Right ventricle myocardium superior (tissue), 1 donor: ENCODE measurements at regions not wholly inside any gene's neighbourhood (a gene's known extent, or its start where the extent isn't known, plus 50 kb on each side); places are given as distances from the start of the nearest gene placed in this dataset.
"Not testable (repeated sequence)": the region's sequence is repeated elsewhere in the genome, so short reads cannot be mapped to it uniquely, and the experiment has no call there.

ENCODE experiments used
- ATAC-seq: fragments of 200-7000 bp; cut with Tn5 transposase; one replicate; pipeline ENCODE4 v1.9.1; 2020; ENCODE audit warnings: mild to moderate bottlenecking; ENCODE audit not compliant: poor library complexity
- DNase-seq: peaks from one replicate; pipeline ENCODE4 v3.0.0-alpha.2; 2020
- intact Hi-C: fragments of 100-400 bp; cut with DNase I; formaldehyde crosslinking; loops from one replicate; pipeline ENCODE4 v1.11.2; 2022
- donor health status: DM: no; HTN: yes; CAD: no; lungs with severe emphysema.

DNA sequence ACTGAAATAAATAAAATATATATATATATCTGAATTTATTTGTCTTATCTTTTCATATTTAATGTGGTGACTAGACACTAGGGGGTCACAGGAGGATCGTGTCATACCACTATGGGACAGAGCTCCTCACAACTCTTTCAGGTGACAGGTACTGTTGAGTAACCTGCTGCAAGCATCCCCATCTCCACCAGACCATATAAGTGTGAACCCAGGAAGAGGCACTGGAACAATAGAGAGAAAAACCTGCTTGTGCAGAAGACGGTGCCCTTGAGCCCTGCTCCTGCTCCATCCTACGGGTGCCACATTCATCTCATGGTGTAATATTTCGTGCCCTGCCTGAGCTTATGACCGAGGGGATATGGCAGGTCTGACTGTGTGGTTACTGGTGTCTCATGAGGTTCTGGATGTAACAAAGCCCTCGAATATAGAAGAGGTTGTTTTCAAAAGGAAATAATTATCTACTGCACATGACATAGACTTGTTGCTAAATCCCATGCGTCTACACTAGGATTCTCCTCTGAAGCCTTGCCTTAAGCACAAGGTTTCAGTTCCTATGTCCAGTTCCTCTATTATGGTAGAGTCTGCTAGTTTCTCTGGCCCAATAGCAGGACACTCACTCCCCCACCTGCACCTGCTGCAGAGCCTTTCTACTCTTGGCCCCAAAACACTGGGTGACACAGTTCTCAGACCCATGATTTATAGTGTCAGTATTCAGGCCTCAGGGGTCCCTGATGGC, 70.4 kb downstream of the GGTLC2 start:
- DNase-seq (no peak), ATAC-seq (no peak)
- intact Hi-C loops, result no loop called here

GRCh38 chr22:22716136-22716665, 71.8 kb downstream of the GGTLC2 start:
- DNase-seq (no peak), ATAC-seq (no peak)
- intact Hi-C loops, result no loop called here

- no peak for DNase-seq
- intact Hi-C loops, result no loop called here
These were observed 73.2 kb downstream of the GGTLC2 start for GRCh38 chr22:22717664-22718063.

DNA sequence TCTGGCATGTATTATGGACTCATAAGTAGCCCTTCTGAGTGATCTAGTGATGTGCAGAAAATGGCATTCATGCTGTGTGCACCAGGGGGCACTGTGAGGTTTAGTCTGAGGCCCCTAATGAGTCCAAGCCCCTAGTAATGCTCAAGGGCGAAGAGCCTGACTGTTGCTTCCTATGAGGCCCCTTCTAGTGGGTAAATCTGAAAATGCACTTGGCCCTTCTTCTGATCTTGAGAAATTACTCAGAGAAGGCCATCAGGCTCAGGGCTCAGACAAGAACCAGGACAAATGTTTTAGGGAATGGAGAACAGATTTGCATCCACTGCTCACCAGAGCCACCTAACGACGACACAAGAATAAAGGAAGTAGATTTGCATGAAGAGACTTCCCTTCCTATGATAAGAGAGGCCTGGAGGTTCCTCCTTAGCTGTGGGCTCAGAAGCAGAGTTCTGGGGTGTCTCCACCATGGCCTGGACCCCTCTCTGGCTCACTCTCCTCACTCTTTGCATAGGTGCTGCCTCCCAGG, 75.8 kb downstream of the GGTLC2 start:
- ATAC-seq, result peak; percentile 57
- DNase-seq, result no peak

More at GRCh38 chr22:22717664-22718063, 73.2 kb downstream of the GGTLC2 start:
- no peak for ATAC-seq

DNA sequence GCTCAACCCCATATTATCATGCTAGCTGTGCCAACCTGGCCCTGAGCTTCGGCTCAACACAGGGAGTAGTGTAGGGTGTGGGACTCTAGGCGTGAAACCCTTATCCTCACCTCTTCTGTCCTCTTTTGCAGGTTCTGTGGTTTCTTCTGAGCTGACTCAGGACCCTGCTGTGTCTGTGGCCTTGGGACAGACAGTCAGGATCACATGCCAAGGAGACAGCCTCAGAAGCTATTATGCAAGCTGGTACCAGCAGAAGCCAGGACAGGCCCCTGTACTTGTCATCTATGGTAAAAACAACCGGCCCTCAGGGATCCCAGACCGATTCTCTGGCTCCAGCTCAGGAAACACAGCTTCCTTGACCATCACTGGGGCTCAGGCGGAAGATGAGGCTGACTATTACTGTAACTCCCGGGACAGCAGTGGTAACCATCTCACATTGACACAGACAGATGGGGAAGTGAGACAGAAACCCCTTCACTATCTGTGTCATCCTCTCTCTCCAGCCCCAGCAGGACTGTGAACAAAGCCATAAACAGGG, 76.4 kb downstream of the GGTLC2 start:
- peak; percentile 57 for ATAC-seq
- intact Hi-C loops, result no loop called here
- DNase-seq, result no peak

More for the DNA sequence above, 75.8 kb downstream of the GGTLC2 start:
- intact Hi-C loops, result no loop called here

- intact Hi-C loops, result no loop called here
- ATAC-seq (no peak), DNase-seq (no peak)
These were observed 77.4 kb downstream of the GGTLC2 start for GRCh38 chr22:22721681-22722354.

DNA sequence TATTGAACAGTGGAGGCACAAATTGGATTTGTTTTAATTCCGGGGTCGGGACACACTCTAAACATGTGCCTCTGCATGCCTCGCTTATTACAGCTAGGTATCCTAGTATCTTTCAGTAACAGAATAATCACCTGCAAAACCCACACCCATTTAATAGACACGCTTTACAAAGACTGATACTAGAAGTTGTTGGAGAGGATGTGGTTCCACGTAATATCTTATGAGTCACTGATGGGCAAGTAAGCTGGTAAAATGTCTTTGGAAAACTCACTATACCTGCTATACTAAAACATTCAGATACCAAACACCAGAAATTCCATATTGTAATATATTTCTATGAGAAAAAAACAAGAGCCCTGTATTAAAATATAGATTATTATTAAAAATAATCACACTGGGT, 84.0 kb downstream of the GGTLC2 start:
- DNase-seq, result no peak
- ATAC-seq, result no peak
- intact Hi-C loops, result no loop called here

GRCh38 chr22:22730655-22731373, 86.4 kb downstream of the GGTLC2 start:
- ATAC-seq (no peak), DNase-seq (no peak)
- intact Hi-C loops, result no loop called here

- ATAC-seq (no peak), DNase-seq (no peak)
- intact Hi-C loops, result no loop called here
These were observed 86.9 kb downstream of the GGTLC2 start for GRCh38 chr22:22731374-22731676.

DNA sequence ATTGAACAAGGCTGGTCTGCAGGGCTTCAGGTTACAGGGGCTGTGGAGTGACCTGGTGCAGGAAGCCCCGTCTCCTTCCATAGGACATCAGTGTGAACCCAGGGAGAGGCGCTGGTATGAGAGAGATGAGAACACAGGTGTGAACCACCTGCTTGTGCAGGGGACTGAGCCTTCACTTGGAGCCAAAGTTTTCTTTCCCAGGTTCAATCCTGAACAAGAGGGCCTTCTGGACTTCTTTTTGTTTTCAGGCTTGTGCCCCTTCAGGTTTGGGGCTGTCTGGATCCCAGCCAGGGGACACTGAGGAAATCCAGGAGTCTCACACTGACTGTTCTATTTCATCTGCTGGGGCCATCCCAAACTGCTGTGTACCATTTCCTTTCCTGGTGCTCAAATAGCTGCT, 88.6 kb downstream of the GGTLC2 start:
- ATAC-seq, intact Hi-C loops, DNase-seq: not testable (repeated sequence)

DNA sequence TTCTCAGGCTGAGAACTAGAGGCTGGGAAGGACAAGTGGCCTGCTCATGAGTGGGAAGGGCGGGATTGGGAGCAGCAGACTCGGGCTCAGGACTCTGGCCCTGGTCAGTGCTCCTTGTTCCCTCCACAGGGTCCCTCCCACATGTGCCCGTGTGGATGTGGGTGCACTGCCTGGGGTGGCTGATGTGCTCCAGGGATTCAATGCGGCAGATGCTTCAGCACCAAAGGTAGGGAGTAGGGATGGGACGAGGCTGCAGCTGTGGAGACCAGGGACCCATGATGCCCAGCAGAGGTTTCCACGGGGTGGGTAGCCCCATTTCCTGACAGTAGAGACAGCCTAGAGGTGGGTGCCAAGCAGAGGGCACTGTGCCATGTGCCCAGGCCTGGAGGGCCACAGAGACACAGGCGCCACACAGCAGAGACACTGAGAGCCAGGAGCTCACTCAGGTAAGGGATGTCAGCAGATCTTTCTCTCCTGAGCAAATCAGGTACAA, 89.5 kb downstream of the GGTLC2 start:
- intact Hi-C loops, result no loop called here
- no peak for ATAC-seq
- DNase-seq, result no peak

GRCh38 chr22:22734395-22735272, 90.2 kb downstream of the GGTLC2 start:
- ATAC-seq, intact Hi-C loops, DNase-seq: not testable (repeated sequence)

DNA sequence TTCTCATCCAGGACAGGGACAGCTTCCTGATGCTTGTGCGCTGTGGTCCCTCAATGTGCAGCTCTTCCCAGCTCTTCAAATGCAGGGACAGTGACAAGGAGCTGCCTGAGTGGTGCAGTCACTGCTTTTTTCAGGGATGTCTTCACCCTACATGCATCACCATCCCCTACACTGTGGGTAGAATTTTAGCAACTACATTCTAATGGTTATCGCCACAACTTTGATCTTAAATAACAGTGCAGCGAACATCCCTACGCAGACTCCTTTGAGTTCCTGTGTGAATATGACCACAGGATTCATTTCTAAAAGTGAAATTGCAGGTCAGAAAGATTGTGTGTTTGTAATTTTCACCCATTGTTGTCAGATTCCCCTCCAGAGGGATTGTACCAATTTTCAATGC, 90.9 kb downstream of the GGTLC2 start:
- DNase-seq, ATAC-seq, intact Hi-C loops: not testable (repeated sequence)

DNA sequence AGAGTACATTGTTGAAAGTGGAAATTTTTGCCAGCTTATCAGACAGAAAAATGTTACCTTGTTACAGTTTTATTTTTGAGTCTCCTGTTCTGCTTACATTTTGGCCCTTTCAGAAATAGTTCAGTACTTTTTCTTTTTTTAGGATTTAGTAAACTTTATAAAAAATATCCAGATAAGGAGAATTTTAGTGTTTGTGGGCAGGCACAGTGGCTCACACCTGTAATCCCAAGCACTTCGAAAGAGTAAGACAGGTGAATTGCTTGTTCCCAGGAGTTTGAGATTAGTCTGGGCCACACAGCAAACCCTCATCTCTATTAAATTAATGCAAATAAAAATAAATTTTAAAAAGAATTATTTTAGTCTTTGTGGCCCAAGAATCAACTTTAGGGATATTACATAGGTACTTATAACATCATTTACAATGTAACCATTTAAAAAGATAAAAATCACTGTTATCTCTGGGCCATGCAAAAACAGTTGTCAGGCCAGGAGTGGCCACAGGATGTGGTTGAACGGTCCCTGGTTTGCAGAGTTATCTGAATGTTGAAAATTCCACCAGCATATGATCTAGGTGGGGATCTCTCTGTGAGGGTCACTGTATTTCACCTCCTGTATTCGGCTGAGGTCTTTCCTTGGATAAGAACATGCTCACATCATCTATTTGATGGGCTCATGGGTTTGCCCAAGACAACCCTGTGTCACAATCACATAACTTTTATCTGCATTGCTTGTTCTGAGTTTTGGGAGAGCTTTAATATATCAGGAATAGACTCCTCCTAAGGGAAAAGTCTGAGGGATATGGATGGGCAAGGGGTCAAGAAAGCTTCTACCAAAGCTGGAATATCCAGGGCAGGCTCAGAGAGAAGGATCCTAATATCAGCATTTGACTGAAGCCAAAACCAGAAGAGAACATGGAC, 91.5 kb downstream of the GGTLC2 start:
- intact Hi-C loops, result no loop called here
- ATAC-seq (no peak), DNase-seq (no peak)

GRCh38 chr22:22737590-22737989, 93.2 kb downstream of the GGTLC2 start:
- no peak for DNase-seq
- no peak for ATAC-seq

DNA sequence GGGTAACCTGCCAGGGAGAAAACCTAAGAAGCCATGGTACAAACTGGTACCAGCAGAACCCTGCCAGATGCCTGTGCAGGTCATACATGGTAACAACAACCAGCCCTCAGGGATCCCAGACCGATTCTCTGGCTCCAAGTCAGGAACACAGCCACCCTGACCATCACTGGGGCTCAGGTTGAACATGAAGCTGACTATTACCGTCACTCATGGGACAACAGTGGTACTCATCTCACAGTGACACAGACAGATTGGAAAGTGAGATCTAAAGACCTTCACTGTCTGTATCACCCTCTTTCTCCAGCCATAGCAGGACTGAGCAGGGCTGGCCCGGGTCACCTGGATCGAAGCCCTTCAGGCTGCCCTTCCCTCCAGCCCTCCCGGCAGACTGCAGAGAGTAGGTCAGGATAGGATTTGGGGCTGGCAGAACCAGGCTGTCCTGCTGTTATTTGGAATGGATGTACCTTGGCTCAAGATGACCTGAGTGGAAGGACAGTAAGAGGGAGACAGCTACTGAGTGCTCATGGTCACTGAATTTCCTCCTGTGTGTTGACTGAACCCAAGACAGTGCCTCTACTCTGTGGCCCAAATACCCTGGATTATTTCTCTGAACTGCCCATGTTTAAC, 94.7 kb downstream of the GGTLC2 start:
- intact Hi-C loops, result no loop called here
- ATAC-seq, result no peak
- no peak for DNase-seq

More at GRCh38 chr22:22737590-22737989, 93.2 kb downstream of the GGTLC2 start:
- intact Hi-C loops, result no loop called here
